ENCODE measurements at regions not wholly inside any gene's neighbourhood (a gene's known extent, or its start where the extent isn't known, plus 50 kb on each side); places are given as distances from the start of the nearest gene placed in this dataset.
"Not testable (repeated sequence)": the region's sequence is repeated elsewhere in the genome, so short reads cannot be mapped to it uniquely, and the experiment has no call there.

- TF ChIP-seq CREB5 (CRISPR knock-in tag; IDR thresholded peaks at IDR 0.05; ENCODE audit: low read depth): no peak
- TF ChIP-seq ZNF8 (CRISPR knock-in tag; IDR thresholded peaks at IDR 0.05): no peak
- TF ChIP-seq ISL1 (CRISPR knock-in tag; IDR thresholded peaks at IDR 0.05): no peak
- no peak for TF ChIP-seq SNAI2 (CRISPR knock-in tag; IDR thresholded peaks at IDR 0.05)
Measured at GRCh38 chr12:83432176-83432719, 745.5 kb downstream of the TMTC2 start (continued).

- ATAC-seq: not testable (repeated sequence)
Measured at GRCh38 chr12:83427586-83428136, 741.0 kb downstream of the TMTC2 start.

GRCh38 chr12:83414981-83415380 lies 728.3 kb downstream of the TMTC2 start:
- no peak for ATAC-seq
- TF ChIP-seq TOX (CRISPR knock-in tag; IDR thresholded peaks at IDR 0.05; ENCODE audit: borderline replicate concordance): no peak
- TF ChIP-seq RARB (CRISPR knock-in tag; IDR thresholded peaks at IDR 0.05): no peak
- TF ChIP-seq CREB5 (CRISPR knock-in tag; IDR thresholded peaks at IDR 0.05; ENCODE audit: low read depth): no peak
- TF ChIP-seq PATZ1 (CRISPR knock-in tag; IDR thresholded peaks at IDR 0.05; ENCODE audit: borderline replicate concordance): no peak
- no peak for TF ChIP-seq ARNTL (CRISPR knock-in tag; IDR thresholded peaks at IDR 0.05; ENCODE audit: borderline replicate concordance, low read depth)
- TF ChIP-seq CSRNP3 (CRISPR knock-in tag; IDR thresholded peaks at IDR 0.05): no peak
- TF ChIP-seq OSR1 (CRISPR knock-in tag; IDR thresholded peaks at IDR 0.05): no peak
- no peak for TF ChIP-seq GLIS3 (CRISPR knock-in tag; IDR thresholded peaks at IDR 0.05)
- no peak for TF ChIP-seq TCF4 (CRISPR knock-in tag; IDR thresholded peaks at IDR 0.05; ENCODE audit: borderline replicate concordance)
- TF ChIP-seq BACH2 (CRISPR knock-in tag; IDR thresholded peaks at IDR 0.05; ENCODE audit: borderline replicate concordance): no peak
- no peak for TF ChIP-seq ISL1 (CRISPR knock-in tag; IDR thresholded peaks at IDR 0.05)

GRCh38 chr12:83408851-83409250 lies 722.1 kb downstream of the TMTC2 start:
- no peak for TF ChIP-seq TOX (CRISPR knock-in tag; IDR thresholded peaks at IDR 0.05; ENCODE audit: borderline replicate concordance)
- TF ChIP-seq RARB (CRISPR knock-in tag; IDR thresholded peaks at IDR 0.05): no peak
- TF ChIP-seq ESRRG (CRISPR knock-in tag; IDR thresholded peaks at IDR 0.05): no peak
- no peak for TF ChIP-seq ARNTL (CRISPR knock-in tag; IDR thresholded peaks at IDR 0.05; ENCODE audit: borderline replicate concordance, low read depth)
- TF ChIP-seq ZNF565 (CRISPR knock-in tag; conservative IDR thresholded peaks at IDR 0.05; ENCODE audit: low read depth): no peak
- no peak for TF ChIP-seq GLIS3 (CRISPR knock-in tag; IDR thresholded peaks at IDR 0.05)
- TF ChIP-seq TCF4 (CRISPR knock-in tag; IDR thresholded peaks at IDR 0.05; ENCODE audit: borderline replicate concordance): no peak
- no peak for TF ChIP-seq ISL1 (CRISPR knock-in tag; IDR thresholded peaks at IDR 0.05)
- TF ChIP-seq POU6F1 (CRISPR knock-in tag; IDR thresholded peaks at IDR 0.05; ENCODE audit: borderline replicate concordance, low read depth): no peak
- no peak for TF ChIP-seq BACH2 (CRISPR knock-in tag; IDR thresholded peaks at IDR 0.05; ENCODE audit: borderline replicate concordance)
- TF ChIP-seq ZFP3 (CRISPR knock-in tag; IDR thresholded peaks at IDR 0.05): no peak
- no peak for TF ChIP-seq CSDC2 (CRISPR knock-in tag; IDR thresholded peaks at IDR 0.05)
- TF ChIP-seq TSHZ2 (CRISPR knock-in tag; IDR thresholded peaks at IDR 0.05): no peak
- TF ChIP-seq OSR1 (CRISPR knock-in tag; IDR thresholded peaks at IDR 0.05): no peak
- no peak for TF ChIP-seq SNAI2 (CRISPR knock-in tag; IDR thresholded peaks at IDR 0.05)
- TF ChIP-seq ZNF8 (CRISPR knock-in tag; IDR thresholded peaks at IDR 0.05): no peak
- no peak for ATAC-seq

Measured in SK-N-SH treated with all-trans-retinoic acid at 6 μM for 48 hours (cell line).